ENCODE measurements at regions not wholly inside any gene's neighbourhood (a gene's known extent, or its start where the extent isn't known, plus 50 kb on each side); places are given as distances from the start of the nearest gene placed in this dataset.

- no peaks in the 10 kb centered on the region for H3K36me3 ChIP-seq (ENCODE audit: control insufficient read depth in 2 of 4, insufficient read depth in 4 of 4, low read length in 3 of 4)
- no peak overlapping the region for H3K4ac ChIP-seq (replicated peaks; ENCODE audit: insufficient read length, low read depth, low read length)
- H3K27me3 ChIP-seq (replicated peaks in 1 of 4; ENCODE audit: control insufficient read depth in 3 of 4, extremely low read depth in 1 of 4, insufficient read depth in 3 of 4, low read length in 3 of 4), result no peaks in the 10 kb centered on the region
- no peak overlapping the region for H2BK12ac ChIP-seq (ENCODE audit: low read depth, low read length)
- no peak overlapping the region for H3K18ac ChIP-seq (ENCODE audit: extremely low read depth, low read length)
- 0 out of 2 replicates have a peak overlapping the region, but pooled peaks have one; percentile 24 for H2AFZ ChIP-seq (ENCODE audit: low read length)
- ChIA-PET POLR2A (ENCODE audit: partially characterized antibody) (interaction anchor here (0.7 to 1.9 kb wide), 2 partner anchors 10 to 17 kb away, joined by 4 to 5 read pairs; no protein-coding TSS in a partner anchor), CTCF (ENCODE audit: partially characterized antibody) (interaction anchor here (0.8 to 1.2 kb wide), 3 partner anchors 12 to 23 kb away, joined by 3 read pairs; no protein-coding TSS in a partner anchor)
- no peak for FAIRE-seq
- H4K8ac ChIP-seq (ENCODE audit: extremely low read depth, insufficient read depth, low read length), result no peak overlapping the region
- H4K20me1 ChIP-seq (replicated peaks in 1 of 2; ENCODE audit: control insufficient read depth in 1 of 2, insufficient read depth in 2 of 2, low read length in 2 of 2), result no peaks in the 10 kb centered on the region
- no peaks in the 10 kb centered on the region for H3K79me2 ChIP-seq (ENCODE audit: control insufficient read depth in 1 of 2, insufficient read depth in 2 of 2, low read length in 2 of 2)
- H3K9ac ChIP-seq (replicated peaks in 1 of 4; ENCODE audit: extremely low read depth in 1 of 4, low read depth in 3 of 4, low read length in 3 of 4), result no peak overlapping the region
- H2BK20ac ChIP-seq (ENCODE audit: low read length), result no peak overlapping the region
- H3K56ac ChIP-seq (replicated peaks; ENCODE audit: insufficient read length, low read depth, low read length), result no peak overlapping the region
- no peak overlapping the region for H4K5ac ChIP-seq (ENCODE audit: insufficient read length, low read depth, low read length)
- H3K27ac ChIP-seq (ENCODE audit: low read depth, low read length), result no peak overlapping the region
- no peak overlapping the region for H2BK15ac ChIP-seq (ENCODE audit: low read length)
- H2AK5ac ChIP-seq (ENCODE audit: low read depth, low read length), result no peak overlapping the region
- no peak overlapping the region for H3K4me3 ChIP-seq (ENCODE audit: extremely low read depth in 1 of 4, insufficient read depth in 2 of 4, low read depth in 3 of 4, low read length in 4 of 4)
- peaks cover 0 to 6% (median 3%) of the 10 kb centered on the region in 4 experiments; a peak in 3 of 7 replicates for H3K4me1 ChIP-seq (replicated peaks in 1 of 4; ENCODE audit: control insufficient read depth in 3 of 4, insufficient read depth in 4 of 4, low read length in 3 of 4)
- H2BK5ac ChIP-seq (ENCODE audit: low read depth, low read length), result no peak overlapping the region
- H3K9me3 ChIP-seq (ENCODE audit: insufficient read depth in 2 of 2, low read depth in 1 of 2, low read length in 1 of 2), result no peaks in the 10 kb centered on the region
- no peak overlapping the region for H3K14ac ChIP-seq (ENCODE audit: insufficient read length)
- WGBS, 2 experiments (ENCODE audit: extremely low coverage in 1 of 2, insufficient coverage in 1 of 2, insufficient read length in 1 of 2, insufficient replicate concordance in 2 of 2, low coverage in 1 of 2, low lambda C conversion rate in 2 of 2, missing lambda C conversion rate in 1 of 2), result 81% methylated on average over 4 of the region's 4 CpGs; no CpG with 5 or more reads in 1 of the 2 experiments
- no peak for DNase-seq (ENCODE audit: low read depth in 1 of 2, low spot score in 2 of 2)
- no peaks in the 10 kb centered on the region for H3K23me2 ChIP-seq (ENCODE audit: low read depth, low read length)
- no peak overlapping the region for H4K91ac ChIP-seq (replicated peaks; ENCODE audit: insufficient read length, low read length)
- no peak overlapping the region for H2BK120ac ChIP-seq (replicated peaks; ENCODE audit: low read depth, low read length)
- H3K4me2 ChIP-seq (ENCODE audit: insufficient read depth in 1 of 2, low read depth in 2 of 2, low read length in 2 of 2), result no peak overlapping the region
- H3K23ac ChIP-seq (ENCODE audit: insufficient read length), result no peak overlapping the region
- H3K79me1 ChIP-seq (ENCODE audit: low read depth, low read length), result no peaks in the 10 kb centered on the region
- TF ChIP-seq EP300 (IDR thresholded peaks at IDR 0.05; ENCODE audit: borderline replicate concordance in 1 of 2, low read depth in 2 of 2, low read length in 2 of 2), result no peak
- TF ChIP-seq EGR1 (IDR thresholded peaks at IDR 0.05; ENCODE audit: borderline replicate concordance, low read depth, low read length), result no peak
- no peak for TF ChIP-seq ATF2 (IDR thresholded peaks at IDR 0.05; ENCODE audit: low read length)
- TF ChIP-seq POU5F1 (IDR thresholded peaks at IDR 0.05; ENCODE audit: low read depth, low read length), result no peak
- TF ChIP-seq USF2 (IDR thresholded peaks at IDR 0.05; ENCODE audit: low read length), result no peak
- no peak for TF ChIP-seq SP4 (IDR thresholded peaks at IDR 0.05; ENCODE audit: low read length)
- no peak for TF ChIP-seq RAD21 (IDR thresholded peaks at IDR 0.05 in 1 of 2, conservative IDR thresholded peaks at IDR 0.05 in 1 of 2; ENCODE audit: low read depth in 2 of 2, low read length in 2 of 2)
- TF ChIP-seq FOSL1 (IDR thresholded peaks at IDR 0.05; ENCODE audit: insufficient read depth, low read depth, low read length), result no peak
- TF ChIP-seq RBBP5 (IDR thresholded peaks at IDR 0.05; ENCODE audit: borderline replicate concordance, low read depth, low read length), result no peak
- TF ChIP-seq SP1 (IDR thresholded peaks at IDR 0.05; ENCODE audit: low read depth, low read length), result no peak
- no peak for TF ChIP-seq RXRA (IDR thresholded peaks at IDR 0.05; ENCODE audit: insufficient read depth, low read depth, low read length)
Observed at GRCh38 chr6:134729561-134729960, 220.3 kb downstream of the ALDH8A1 start.
